HCT116 (cell line): ENCODE measurements at regions not wholly inside any gene's neighbourhood (a gene's known extent, or its start where the extent isn't known, plus 50 kb on each side); places are given as distances from the start of the nearest gene placed in this dataset.
"Not testable (repeated sequence)": the region's sequence is repeated elsewhere in the genome, so short reads cannot be mapped to it uniquely, and the experiment has no call there.

Source experiments
- EGR1 ChIP-seq: IDR thresholded peaks from 2 replicates; pipeline ENCODE4 v1.6.1; 2012; ENCODE audit warnings: low read depth
- ELF1 ChIP-seq: IDR thresholded peaks from 2 replicates; pipeline ENCODE4 v1.6.1; 2012; ENCODE audit warnings: low read depth, borderline replicate concordance
- EZH2 ChIP-seq: fragments of 200-600 bp; sonication (generic); IDR thresholded peaks from 2 replicates; pipeline ENCODE4 v1.6.1; 2017; ENCODE audit warnings: antibody characterized with exemption, mixed run types
- EZH2phosphoT487 ChIP-seq: fragments of 200-600 bp; IDR thresholded peaks from 2 replicates; pipeline ENCODE4 v1.6.1; 2018; ENCODE audit warnings: antibody characterized with exemption, borderline replicate concordance
- POLR2A ChIP-seq: IDR thresholded peaks from 2 replicates; pipeline ENCODE4 v1.7.0; 2011; ENCODE audit warnings: borderline replicate concordance; ENCODE audit not compliant: insufficient read depth, insufficient read length; ENCODE audit errors: extremely low read depth
- POLR2AphosphoS5 ChIP-seq: IDR thresholded peaks from 2 replicates; pipeline ENCODE4 v1.6.1; 2011; ENCODE audit warnings: mild to moderate bottlenecking, low read depth, low read length, moderate library complexity
- RAD21 ChIP-seq: IDR thresholded peaks from 2 replicates; pipeline ENCODE4 v1.6.1; 2012; ENCODE audit warnings: low read depth, mild to moderate bottlenecking
- SRF ChIP-seq: IDR thresholded peaks from 2 replicates; pipeline ENCODE4 v1.6.1; 2012; ENCODE audit warnings: low read depth
- YY1 ChIP-seq: IDR thresholded peaks from 2 replicates; pipeline ENCODE4 v1.6.1; 2011; ENCODE audit warnings: low read length, low read depth, moderate library complexity, mild to moderate bottlenecking; ENCODE audit not compliant: insufficient replicate concordance; ENCODE audit errors: extremely low read depth
- ZFX ChIP-seq: fragments of 450-650 bp; IDR thresholded peaks from 2 replicates; pipeline ENCODE4 v1.6.1; 2017
- ZNF274 ChIP-seq: fragments of 200-500 bp; sonication (Bioruptor generic); IDR thresholded peaks from 2 replicates; pipeline ENCODE4 v1.6.1; 2014; ENCODE audit warnings: mild to moderate bottlenecking, low read depth, low read length, inconsistent platforms
- TF ChIP-seq, protein P1 (sequence below), 3 experiments: fragments of 200-600 bp in 1 of 3; sonication (generic) in 1 of 3; IDR thresholded peaks in 2 of 3; conservative IDR thresholded peaks in 1 of 3; 2 replicates each; pipeline ENCODE4 v1.5.1; 2012 to 2017; ENCODE audit warnings: low read depth in 2 of 3, low read length in 2 of 3, antibody characterized with exemption in 1 of 3, borderline replicate concordance in 1 of 3, control low read depth in 1 of 3, mild to moderate bottlenecking in 1 of 3, mixed read lengths in 1 of 3, mixed run types in 1 of 3, moderate library complexity in 1 of 3; ENCODE audit not compliant: insufficient read depth in 1 of 3
- TF ChIP-seq, protein P2 (sequence below): IDR thresholded peaks from 2 replicates; pipeline ENCODE4 v1.6.1; 2012
- TF ChIP-seq, protein P3 (sequence below): IDR thresholded peaks from 2 replicates; pipeline ENCODE4 v1.6.1; 2012; ENCODE audit warnings: low read depth

DNA sequence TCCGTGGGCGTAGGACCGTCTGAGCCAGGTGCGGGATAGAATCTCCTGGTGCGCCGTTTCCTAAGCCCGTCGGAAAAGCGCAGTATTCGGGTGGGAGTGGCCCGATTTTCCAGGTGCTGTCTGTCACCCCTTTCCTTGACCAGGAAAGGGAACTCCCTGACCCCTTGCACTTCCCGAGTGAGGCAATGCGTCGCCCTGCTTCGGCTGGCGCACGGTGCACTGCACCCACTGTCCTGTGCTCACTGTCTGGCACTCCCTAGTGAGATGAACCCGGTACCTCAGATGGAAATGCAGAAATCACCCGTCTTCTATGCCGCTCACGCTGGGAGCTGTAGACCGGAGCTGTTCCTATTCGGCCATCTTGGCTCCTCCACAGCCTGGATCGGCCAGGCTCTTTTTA is 74.9 kb upstream of the LIFR start:
- TF ChIP-seq, protein P1, sequence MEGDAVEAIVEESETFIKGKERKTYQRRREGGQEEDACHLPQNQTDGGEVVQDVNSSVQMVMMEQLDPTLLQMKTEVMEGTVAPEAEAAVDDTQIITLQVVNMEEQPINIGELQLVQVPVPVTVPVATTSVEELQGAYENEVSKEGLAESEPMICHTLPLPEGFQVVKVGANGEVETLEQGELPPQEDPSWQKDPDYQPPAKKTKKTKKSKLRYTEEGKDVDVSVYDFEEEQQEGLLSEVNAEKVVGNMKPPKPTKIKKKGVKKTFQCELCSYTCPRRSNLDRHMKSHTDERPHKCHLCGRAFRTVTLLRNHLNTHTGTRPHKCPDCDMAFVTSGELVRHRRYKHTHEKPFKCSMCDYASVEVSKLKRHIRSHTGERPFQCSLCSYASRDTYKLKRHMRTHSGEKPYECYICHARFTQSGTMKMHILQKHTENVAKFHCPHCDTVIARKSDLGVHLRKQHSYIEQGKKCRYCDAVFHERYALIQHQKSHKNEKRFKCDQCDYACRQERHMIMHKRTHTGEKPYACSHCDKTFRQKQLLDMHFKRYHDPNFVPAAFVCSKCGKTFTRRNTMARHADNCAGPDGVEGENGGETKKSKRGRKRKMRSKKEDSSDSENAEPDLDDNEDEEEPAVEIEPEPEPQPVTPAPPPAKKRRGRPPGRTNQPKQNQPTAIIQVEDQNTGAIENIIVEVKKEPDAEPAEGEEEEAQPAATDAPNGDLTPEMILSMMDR (IDR thresholded peaks at IDR 0.05 in 2 of 3, conservative IDR thresholded peaks at IDR 0.05 in 1 of 3; ENCODE audit: borderline replicate concordance in 1 of 3, insufficient read depth in 1 of 3, low read depth in 2 of 3, low read length in 2 of 3), result not testable (repeated sequence)
- TF ChIP-seq, protein P2, sequence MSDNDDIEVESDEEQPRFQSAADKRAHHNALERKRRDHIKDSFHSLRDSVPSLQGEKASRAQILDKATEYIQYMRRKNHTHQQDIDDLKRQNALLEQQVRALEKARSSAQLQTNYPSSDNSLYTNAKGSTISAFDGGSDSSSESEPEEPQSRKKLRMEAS, result not testable (repeated sequence)
- not testable (repeated sequence) for TF ChIP-seq POLR2A, EZH2, RAD21, EZH2phosphoT487, ELF1, EGR1, ZNF274, POLR2AphosphoS5, YY1, ZFX, SRF
- TF ChIP-seq, protein P3, sequence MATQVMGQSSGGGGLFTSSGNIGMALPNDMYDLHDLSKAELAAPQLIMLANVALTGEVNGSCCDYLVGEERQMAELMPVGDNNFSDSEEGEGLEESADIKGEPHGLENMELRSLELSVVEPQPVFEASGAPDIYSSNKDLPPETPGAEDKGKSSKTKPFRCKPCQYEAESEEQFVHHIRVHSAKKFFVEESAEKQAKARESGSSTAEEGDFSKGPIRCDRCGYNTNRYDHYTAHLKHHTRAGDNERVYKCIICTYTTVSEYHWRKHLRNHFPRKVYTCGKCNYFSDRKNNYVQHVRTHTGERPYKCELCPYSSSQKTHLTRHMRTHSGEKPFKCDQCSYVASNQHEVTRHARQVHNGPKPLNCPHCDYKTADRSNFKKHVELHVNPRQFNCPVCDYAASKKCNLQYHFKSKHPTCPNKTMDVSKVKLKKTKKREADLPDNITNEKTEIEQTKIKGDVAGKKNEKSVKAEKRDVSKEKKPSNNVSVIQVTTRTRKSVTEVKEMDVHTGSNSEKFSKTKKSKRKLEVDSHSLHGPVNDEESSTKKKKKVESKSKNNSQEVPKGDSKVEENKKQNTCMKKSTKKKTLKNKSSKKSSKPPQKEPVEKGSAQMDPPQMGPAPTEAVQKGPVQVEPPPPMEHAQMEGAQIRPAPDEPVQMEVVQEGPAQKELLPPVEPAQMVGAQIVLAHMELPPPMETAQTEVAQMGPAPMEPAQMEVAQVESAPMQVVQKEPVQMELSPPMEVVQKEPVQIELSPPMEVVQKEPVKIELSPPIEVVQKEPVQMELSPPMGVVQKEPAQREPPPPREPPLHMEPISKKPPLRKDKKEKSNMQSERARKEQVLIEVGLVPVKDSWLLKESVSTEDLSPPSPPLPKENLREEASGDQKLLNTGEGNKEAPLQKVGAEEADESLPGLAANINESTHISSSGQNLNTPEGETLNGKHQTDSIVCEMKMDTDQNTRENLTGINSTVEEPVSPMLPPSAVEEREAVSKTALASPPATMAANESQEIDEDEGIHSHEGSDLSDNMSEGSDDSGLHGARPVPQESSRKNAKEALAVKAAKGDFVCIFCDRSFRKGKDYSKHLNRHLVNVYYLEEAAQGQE, result not testable (repeated sequence)
